K562 (cell line): ENCODE measurements at regions not wholly inside any gene's neighbourhood (a gene's known extent, or its start where the extent isn't known, plus 50 kb on each side); places are given as distances from the start of the nearest gene placed in this dataset.

Experiments used
- ARNT ChIP-seq, 2 experiments: fragments of 450-650 bp; IDR thresholded peaks; 2 replicates each; pipeline ENCODE4 v1.6.1; 2016; ENCODE audit warnings: mild to moderate bottlenecking in 1 of 2
- CBX5 ChIP-seq: IDR thresholded peaks from 2 replicates; pipeline ENCODE4 v1.6.1; 2014; ENCODE audit warnings: low read depth, borderline replicate concordance
- CHD2 ChIP-seq: IDR thresholded peaks from 2 replicates; pipeline ENCODE4 v1.6.1; 2011; ENCODE audit warnings: low read depth, low read length
- FIP1L1 ChIP-seq: fragments of 200-400 bp; formaldehyde crosslinking; IDR thresholded peaks from 2 replicates; pipeline ENCODE4 v1.6.1; 2018; ENCODE audit warnings: mild to moderate bottlenecking, low read depth, low read length; ENCODE audit not compliant: poor library complexity, severe bottlenecking
- FOXA1 ChIP-seq: fragments of 450-650 bp; IDR thresholded peaks from 2 replicates; pipeline ENCODE4 v1.6.1; 2016; ENCODE audit warnings: mild to moderate bottlenecking, borderline replicate concordance
- MAX ChIP-seq: sonication (generic); formaldehyde crosslinking; IDR thresholded peaks from 2 replicates; pipeline ENCODE4 v1.9.0; 2022; ENCODE audit warnings: mild to moderate bottlenecking, missing genetic modification reagents
- MED1 ChIP-seq: sonication (generic); formaldehyde crosslinking; IDR thresholded peaks from 2 replicates; pipeline ENCODE4 v1.8.1; 2023; ENCODE audit warnings: missing genetic modification reagents, borderline replicate concordance
- NRF1 ChIP-seq, 2 experiments: fragments of 450-650 bp; IDR thresholded peaks in 1 of 2; conservative IDR thresholded peaks in 1 of 2; 2 replicates each; pipeline ENCODE4 v1.6.1; 2014; ENCODE audit warnings: mild to moderate bottlenecking in 2 of 2
- REST ChIP-seq, 2 experiments: fragments of 450-650 bp; formaldehyde crosslinking in 1 of 2; IDR thresholded peaks; 2 replicates each; pipeline versions ENCODE4 v1.4.0 to v1.6.1; 2014 to 2020; ENCODE audit warnings: mild to moderate bottlenecking in 2 of 2, borderline replicate concordance in 1 of 2, low read depth in 1 of 2
- SMC3 ChIP-seq: conservative IDR thresholded peaks from 2 replicates; pipeline ENCODE4 v1.6.1; 2011; ENCODE audit warnings: low read depth, low read length, improper control_type of control experiment; ENCODE audit not compliant: insufficient read depth
- ZBTB43 ChIP-seq: sonication (generic); formaldehyde crosslinking; IDR thresholded peaks from 2 replicates; pipeline ENCODE4 v1.8.0; 2023; ENCODE audit warnings: mild to moderate bottlenecking, missing genetic modification reagents
- ZNF274 ChIP-seq: IDR thresholded peaks from 2 replicates; pipeline ENCODE4 v1.6.1; 2011; ENCODE audit warnings: low read depth, mild to moderate bottlenecking, low read length, moderate library complexity, borderline replicate concordance
- ZNF395 ChIP-seq: fragments of 200-800 bp; sonication (Bioruptor generic); IDR thresholded peaks from 2 replicates; pipeline ENCODE4 v1.6.1; 2017; ENCODE audit warnings: missing genetic modification characterization, missing compliant biosample characterization

GRCh38 chr18:78587626-78588600 is 391.7 kb upstream of the SALL3 start:
- TF ChIP-seq SMC3 (no peak), FIP1L1 (no peak), ZNF274 (no peak), NRF1 (conservative IDR thresholded peaks at IDR 0.05 in 1 of 2, IDR thresholded peaks at IDR 0.05 in 1 of 2) (no peak), MAX (CRISPR knock-in tag) (no peak), CBX5 (no peak), REST (IDR thresholded peaks at IDR 0.05; ENCODE audit: borderline replicate concordance) (no peak), REST (CRISPR knock-in tag; IDR thresholded peaks at IDR 0.05; ENCODE audit: low read depth) (no peak), ARNT (IDR thresholded peaks at IDR 0.05) (no peak), ZBTB43 (no peak), FOXA1 (no peak), CHD2 (no peak), MED1 (no peak), ZNF395 (no peak)
